Adrenal gland (tissue), 9 donors: ENCODE measurements at regions not wholly inside any gene's neighbourhood (a gene's known extent, or its start where the extent isn't known, plus 50 kb on each side); places are given as distances from the start of the nearest gene placed in this dataset.
"Not testable (repeated sequence)": the region's sequence is repeated elsewhere in the genome, so short reads cannot be mapped to it uniquely, and the experiment has no call there.

ENCODE experiments used
- DNase-seq, 7 donors: peaks; one replicate each; pipeline ENCODE4 v3.0.0-alpha.2; 2019 to 2020
- H3K27ac ChIP-seq, 5 donors: fragments of 200-600 bp; sonication (generic) in 4 of 5; 1 replicate in 3 of 5; 2 replicates in 2 of 5; pipeline versions ENCODE4 v1.5.1 to v1.8.0; 2016 to 2020; ENCODE audit warnings: mild to moderate bottlenecking in 1 of 5
- H3K27me3 ChIP-seq: fragments of 200-600 bp; 2 replicates; pipeline ENCODE4 v1.8.0; 2021
- H3K36me3 ChIP-seq, 2 donors: fragments of 200-600 bp; replicated peaks in 1 of 2; 1 replicate in 1 of 2; 2 replicates in 1 of 2; pipeline versions ENCODE4 v1.5.1 to v1.8.0; 2018 to 2022
- H3K4me1 ChIP-seq, 2 donors: fragments of 200-600 bp; replicated peaks in 1 of 2; 1 replicate in 1 of 2; 2 replicates in 1 of 2; pipeline versions ENCODE4 v1.5.1 to v1.8.0; 2018 to 2021
- H3K4me3 ChIP-seq, 4 donors: fragments of 200-600 bp; sonication (generic) in 3 of 4; one replicate each; pipeline ENCODE4 v1.5.1; 2016 to 2018
- H3K9me3 ChIP-seq, 3 donors: fragments of 200-600 bp; sonication (generic) in 1 of 3; replicated peaks in 1 of 3; 1 replicate in 2 of 3; 2 replicates in 1 of 3; pipeline versions ENCODE4 v1.5.1 to v1.8.0; 2016 to 2021
- CTCF ChIP-seq, 6 experiments: fragments of 450-650 bp in 4 of 6; fragments of 200-600 bp in 2 of 6; sonication (generic) in 1 of 6; IDR thresholded peaks; 1 replicate in 5 of 6; 2 replicates in 1 of 6; pipeline versions ENCODE4 v1.5.1 to v1.8.0; 2016 to 2021; ENCODE audit warnings: antibody characterized with exemption in 6 of 6, mild to moderate bottlenecking in 2 of 6, moderate library complexity in 1 of 6
- POLR2A ChIP-seq, 2 donors: fragments of 450-650 bp; IDR thresholded peaks; one replicate each; pipeline ENCODE4 v1.6.1; 2017; ENCODE audit warnings: antibody characterized with exemption in 2 of 2, mild to moderate bottlenecking in 2 of 2, moderate library complexity in 1 of 2
- WGBS, 4 donors: extraction: QIAGEN DNeasy Blood & Tissue Kit in 2 of 4; methylation state at CpG; one replicate each; pipeline versions ENCODE4 v1.1.5 to v1.1.7; 2013 to 2017; 5-methylcytosine and 5-hydroxymethylcytosine counted together
- intact Hi-C, 2 donors: fragments of 100-400 bp; cut with DNase I; formaldehyde crosslinking; loops; one replicate each; pipeline versions ENCODE4 v1.14.1 to v1.15.0; 2022 to 2023
- donor health status: healthy with polysubstance abuse.
- donor health status: Bipolar disorder and iron deficiency.
- donor health status: DM: yes; HTN: yes; CAD: no.
- donor health status: DM: no; HTN: no; CAD: no.
- donor health status: DM: no; HTN: no; CAD: no.

GRCh38 chrX:115423086-115423485 lies 133.6 kb downstream of the LUZP4 start:
- TF ChIP-seq POLR2A (IDR thresholded peaks at IDR 0.05) (no peak), CTCF (IDR thresholded peaks at IDR 0.05) (no peak)
- DNase-seq = no peak
- intact Hi-C loops = no loop called here

GRCh38 chrX:115425359-115425758 lies 135.6 kb upstream of the PLS3 start:
- Histone ChIP-seq H3K9me3 (no peaks in the 10 kb centered on the region), H3K27me3 (peaks cover 30% of the 10 kb centered on the region), H3K27ac (no peak overlapping the region), H3K4me1 (no peaks in the 10 kb centered on the region), H3K4me3 (no peak overlapping the region), H3K36me3 (no peaks in the 10 kb centered on the region)
- intact Hi-C loops = no loop called here
- 76 to 95% (median 86%) methylated on average over 2 to 6 of the region's 6 CpGs for WGBS, 4 donors
- no peak for DNase-seq
- TF ChIP-seq POLR2A (IDR thresholded peaks at IDR 0.05) (no peak), CTCF (IDR thresholded peaks at IDR 0.05) (no peak)

More at GRCh38 chrX:115423086-115423485, 133.6 kb downstream of the LUZP4 start:
- H3K36me3 ChIP-seq = no peaks in the 10 kb centered on the region
- no peaks in the 10 kb centered on the region for H3K9me3 ChIP-seq
- H3K27ac ChIP-seq = no peak overlapping the region
- WGBS, 4 donors = 60 to 74% (median 69%) methylated on average over 3 of the region's 3 CpGs
- H3K27me3 ChIP-seq = peaks cover 45% of the 10 kb centered on the region
- H3K4me3 ChIP-seq = no peak overlapping the region
- H3K4me1 ChIP-seq = no peaks in the 10 kb centered on the region

- TF ChIP-seq POLR2A (IDR thresholded peaks at IDR 0.05) = no peak
- TF ChIP-seq CTCF (IDR thresholded peaks at IDR 0.05) = no peak
Observed at GRCh38 chrX:115427861-115428410, 133.0 kb upstream of the PLS3 start.

GRCh38 chrX:115434834-115435233 lies 126.1 kb upstream of the PLS3 start:
- H3K9me3 ChIP-seq, DNase-seq, H3K4me3 ChIP-seq, H3K4me1 ChIP-seq, H3K27me3 ChIP-seq, intact Hi-C loops, H3K27ac ChIP-seq, H3K36me3 ChIP-seq: not testable (repeated sequence)
- 89 to 98% (median 95%) methylated on average over 5 to 7 of the region's 7 CpGs for WGBS, 4 donors

More at GRCh38 chrX:115427861-115428410, 133.0 kb upstream of the PLS3 start:
- intact Hi-C loops = no loop called here
- Histone ChIP-seq H3K4me3 (no peak overlapping the region), H3K27ac (no peak overlapping the region), H3K9me3 (no peaks in the 10 kb centered on the region), H3K27me3 (peaks cover 13% of the 10 kb centered on the region), H3K36me3 (no peaks in the 10 kb centered on the region), H3K4me1 (no peaks in the 10 kb centered on the region)
- no peak for DNase-seq
- 42 to 80% (median 64%) methylated on average over 2 of the region's 2 CpGs for WGBS, 4 donors
